ENCODE measurements at regions not wholly inside any gene's neighbourhood (a gene's known extent, or its start where the extent isn't known, plus 50 kb on each side); places are given as distances from the start of the nearest gene placed in this dataset.
A peak's percentile ranks its signal among the peaks of the same experiment; 100 is the strongest.

DNA sequence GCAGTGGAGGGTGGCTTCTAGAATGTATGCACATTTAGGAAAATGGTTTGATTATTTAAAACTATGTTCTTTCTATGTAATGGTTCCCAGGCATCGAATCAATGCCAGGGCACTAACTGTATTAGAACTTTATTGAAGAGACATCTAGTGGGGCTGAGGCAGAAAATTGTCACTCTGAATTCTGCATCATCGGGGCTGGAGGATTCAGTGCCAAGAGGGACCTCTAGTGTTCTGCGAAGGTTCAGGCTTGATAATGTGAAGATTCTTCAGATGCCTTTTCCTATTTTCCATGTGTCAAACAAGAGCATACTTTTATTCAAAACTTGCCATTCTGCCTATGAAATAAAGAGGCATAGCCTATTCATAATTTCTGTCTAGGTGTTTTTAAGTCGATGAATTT, 146.3 kb downstream of the CAND1 start (continued):
- TF ChIP-seq SRSF7 (optimal IDR thresholded peaks at IDR 0.05; ENCODE audit: low read depth, low read length) (no peak), PURB (CRISPR knock-in tag; IDR thresholded peaks at IDR 0.05; ENCODE audit: low read depth) (no peak), CBFA2T2 (conservative IDR thresholded peaks at IDR 0.05) (no peak), TCF3 (CRISPR knock-in tag; IDR thresholded peaks at IDR 0.05) (no peak), HMGN3 (IDR thresholded peaks at IDR 0.05; ENCODE audit: borderline replicate concordance, extremely low read depth, insufficient read length, low read depth, low read length) (no peak), HDAC2 (IDR thresholded peaks at IDR 0.05) (no peak), ZC3H8 (IDR thresholded peaks at IDR 0.05) (no peak), ARNT (IDR thresholded peaks at IDR 0.05) (no peak), RAD21 (CRISPR knock-in tag; conservative IDR thresholded peaks at IDR 0.05 in 1 of 2, IDR thresholded peaks at IDR 0.05 in 1 of 2) (peak; percentile 20 to 59; a peak in 2 of 4 replicates), SMC3 (conservative IDR thresholded peaks at IDR 0.05; ENCODE audit: insufficient read depth, low read depth, low read length) (0 out of 2 replicates have a peak, but pooled peaks have one; percentile 15)
- TF ChIP-seq, protein P1, sequence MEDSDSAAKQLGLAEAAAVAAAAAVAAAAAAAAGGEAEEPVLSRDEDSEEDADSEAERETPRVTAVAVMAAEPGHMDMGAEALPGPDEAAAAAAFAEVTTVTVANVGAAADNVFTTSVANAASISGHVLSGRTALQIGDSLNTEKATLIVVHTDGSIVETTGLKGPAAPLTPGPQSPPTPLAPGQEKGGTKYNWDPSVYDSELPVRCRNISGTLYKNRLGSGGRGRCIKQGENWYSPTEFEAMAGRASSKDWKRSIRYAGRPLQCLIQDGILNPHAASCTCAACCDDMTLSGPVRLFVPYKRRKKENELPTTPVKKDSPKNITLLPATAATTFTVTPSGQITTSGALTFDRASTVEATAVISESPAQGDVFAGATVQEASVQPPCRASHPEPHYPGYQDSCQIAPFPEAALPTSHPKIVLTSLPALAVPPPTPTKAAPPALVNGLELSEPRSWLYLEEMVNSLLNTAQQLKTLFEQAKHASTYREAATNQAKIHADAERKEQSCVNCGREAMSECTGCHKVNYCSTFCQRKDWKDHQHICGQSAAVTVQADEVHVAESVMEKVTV (CRISPR knock-in tag; IDR thresholded peaks at IDR 0.05) = no peak
- TF ChIP-seq, protein P2, sequence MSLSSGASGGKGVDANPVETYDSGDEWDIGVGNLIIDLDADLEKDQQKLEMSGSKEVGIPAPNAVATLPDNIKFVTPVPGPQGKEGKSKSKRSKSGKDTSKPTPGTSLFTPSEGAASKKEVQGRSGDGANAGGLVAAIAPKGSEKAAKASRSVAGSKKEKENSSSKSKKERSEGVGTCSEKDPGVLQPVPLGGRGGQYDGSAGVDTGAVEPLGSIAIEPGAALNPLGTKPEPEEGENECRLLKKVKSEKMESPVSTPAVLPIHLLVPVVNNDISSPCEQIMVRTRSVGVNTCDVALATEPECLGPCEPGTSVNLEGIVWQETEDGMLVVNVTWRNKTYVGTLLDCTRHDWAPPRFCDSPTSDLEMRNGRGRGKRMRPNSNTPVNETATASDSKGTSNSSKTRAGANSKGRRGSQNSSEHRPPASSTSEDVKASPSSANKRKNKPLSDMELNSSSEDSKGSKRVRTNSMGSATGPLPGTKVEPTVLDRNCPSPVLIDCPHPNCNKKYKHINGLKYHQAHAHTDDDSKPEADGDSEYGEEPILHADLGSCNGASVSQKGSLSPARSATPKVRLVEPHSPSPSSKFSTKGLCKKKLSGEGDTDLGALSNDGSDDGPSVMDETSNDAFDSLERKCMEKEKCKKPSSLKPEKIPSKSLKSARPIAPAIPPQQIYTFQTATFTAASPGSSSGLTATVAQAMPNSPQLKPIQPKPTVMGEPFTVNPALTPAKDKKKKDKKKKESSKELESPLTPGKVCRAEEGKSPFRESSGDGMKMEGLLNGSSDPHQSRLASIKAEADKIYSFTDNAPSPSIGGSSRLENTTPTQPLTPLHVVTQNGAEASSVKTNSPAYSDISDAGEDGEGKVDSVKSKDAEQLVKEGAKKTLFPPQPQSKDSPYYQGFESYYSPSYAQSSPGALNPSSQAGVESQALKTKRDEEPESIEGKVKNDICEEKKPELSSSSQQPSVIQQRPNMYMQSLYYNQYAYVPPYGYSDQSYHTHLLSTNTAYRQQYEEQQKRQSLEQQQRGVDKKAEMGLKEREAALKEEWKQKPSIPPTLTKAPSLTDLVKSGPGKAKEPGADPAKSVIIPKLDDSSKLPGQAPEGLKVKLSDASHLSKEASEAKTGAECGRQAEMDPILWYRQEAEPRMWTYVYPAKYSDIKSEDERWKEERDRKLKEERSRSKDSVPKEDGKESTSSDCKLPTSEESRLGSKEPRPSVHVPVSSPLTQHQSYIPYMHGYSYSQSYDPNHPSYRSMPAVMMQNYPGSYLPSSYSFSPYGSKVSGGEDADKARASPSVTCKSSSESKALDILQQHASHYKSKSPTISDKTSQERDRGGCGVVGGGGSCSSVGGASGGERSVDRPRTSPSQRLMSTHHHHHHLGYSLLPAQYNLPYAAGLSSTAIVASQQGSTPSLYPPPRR (CRISPR knock-in tag; IDR thresholded peaks at IDR 0.05; ENCODE audit: borderline replicate concordance) = no peak
- TF ChIP-seq, protein P3, sequence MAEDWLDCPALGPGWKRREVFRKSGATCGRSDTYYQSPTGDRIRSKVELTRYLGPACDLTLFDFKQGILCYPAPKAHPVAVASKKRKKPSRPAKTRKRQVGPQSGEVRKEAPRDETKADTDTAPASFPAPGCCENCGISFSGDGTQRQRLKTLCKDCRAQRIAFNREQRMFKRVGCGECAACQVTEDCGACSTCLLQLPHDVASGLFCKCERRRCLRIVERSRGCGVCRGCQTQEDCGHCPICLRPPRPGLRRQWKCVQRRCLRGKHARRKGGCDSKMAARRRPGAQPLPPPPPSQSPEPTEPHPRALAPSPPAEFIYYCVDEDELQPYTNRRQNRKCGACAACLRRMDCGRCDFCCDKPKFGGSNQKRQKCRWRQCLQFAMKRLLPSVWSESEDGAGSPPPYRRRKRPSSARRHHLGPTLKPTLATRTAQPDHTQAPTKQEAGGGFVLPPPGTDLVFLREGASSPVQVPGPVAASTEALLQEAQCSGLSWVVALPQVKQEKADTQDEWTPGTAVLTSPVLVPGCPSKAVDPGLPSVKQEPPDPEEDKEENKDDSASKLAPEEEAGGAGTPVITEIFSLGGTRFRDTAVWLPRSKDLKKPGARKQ (CRISPR knock-in tag; IDR thresholded peaks at IDR 0.05) = no peak

All from K562 (cell line).